DND-41 (cell line): ENCODE measurements at regions not wholly inside any gene's neighbourhood (a gene's known extent, or its start where the extent isn't known, plus 50 kb on each side); places are given as distances from the start of the nearest gene placed in this dataset.
"Not testable (repeated sequence)": the region's sequence is repeated elsewhere in the genome, so short reads cannot be mapped to it uniquely, and the experiment has no call there.

Source experiments
- ATAC-seq: fragments of 200-7000 bp; cut with Tn5 transposase; 3 replicates; pipeline ENCODE4 v1.9.1; 2021; ENCODE audit warnings: low read depth; ENCODE audit not compliant: insufficient read depth
- DNase-seq: peaks from one replicate; pipeline ENCODE4 v3.0.0-alpha.2; 2020
- H2AFZ ChIP-seq: 2 replicates; pipeline ENCODE4 v1.6.0; 2012; ENCODE audit warnings: low read depth, low read length
- H3K27ac ChIP-seq: 2 replicates; pipeline ENCODE4 v1.5.1; 2012; ENCODE audit warnings: low read length, inconsistent platforms
- H3K27me3 ChIP-seq: fragments of 200-600 bp; sonication (generic); 2 replicates; pipeline ENCODE4 v1.6.0; 2012; ENCODE audit warnings: low read length, mild to moderate bottlenecking, inconsistent platforms; ENCODE audit not compliant: insufficient read depth, poor library complexity
- H3K36me3 ChIP-seq: 2 replicates; pipeline ENCODE4 v1.5.1; 2012; ENCODE audit warnings: low read length, inconsistent platforms; ENCODE audit not compliant: insufficient read depth
- H3K4me1 ChIP-seq: 2 replicates; pipeline ENCODE4 v1.5.1; 2012; ENCODE audit warnings: mild to moderate bottlenecking, low read length; ENCODE audit not compliant: insufficient read depth
- H3K4me2 ChIP-seq: 2 replicates; pipeline ENCODE4 v1.6.0; 2012; ENCODE audit warnings: mild to moderate bottlenecking, moderate library complexity, low read length, inconsistent platforms; ENCODE audit not compliant: insufficient read depth
- H3K4me3 ChIP-seq, 2 experiments: fragments of 200-600 bp in 1 of 2; shearing (Covaris generic) in 1 of 2; 2 replicates each; pipeline ENCODE4 v1.5.1; 2012 to 2016; ENCODE audit warnings: inconsistent platforms in 2 of 2, low read length in 2 of 2, mild to moderate bottlenecking in 2 of 2, low read depth in 1 of 2, moderate library complexity in 1 of 2
- H3K79me2 ChIP-seq: 2 replicates; pipeline ENCODE4 v1.6.0; 2012; ENCODE audit warnings: low read length, inconsistent platforms; ENCODE audit not compliant: insufficient read depth
- H3K9ac ChIP-seq: 2 replicates; pipeline ENCODE4 v1.6.0; 2012; ENCODE audit warnings: low read depth, mild to moderate bottlenecking, inconsistent platforms, low read length, moderate library complexity
- H3K9me3 ChIP-seq: 2 replicates; pipeline ENCODE4 v1.5.1; 2012; ENCODE audit warnings: low read length, moderate library complexity, mild to moderate bottlenecking, inconsistent platforms; ENCODE audit not compliant: insufficient read depth, severe bottlenecking
- H4K20me1 ChIP-seq: 2 replicates; pipeline ENCODE4 v1.6.0; 2012; ENCODE audit warnings: low read length; ENCODE audit not compliant: insufficient read depth
- CTCF ChIP-seq: IDR thresholded peaks from 2 replicates; pipeline ENCODE4 v1.5.1; 2012; ENCODE audit warnings: borderline replicate concordance, low read length, moderate library complexity, mild to moderate bottlenecking; ENCODE audit not compliant: poor library complexity, severe bottlenecking; ENCODE audit errors: extremely low read depth
- EZH2 ChIP-seq: IDR thresholded peaks from 3 replicates; pipeline ENCODE4 v1.6.1; 2012; ENCODE audit warnings: borderline replicate concordance, low read depth, mild to moderate bottlenecking, moderate library complexity, low read length, inconsistent platforms; ENCODE audit not compliant: severe bottlenecking

- not testable (repeated sequence) for H3K9ac ChIP-seq, H4K20me1 ChIP-seq, H3K4me3 ChIP-seq, H3K27ac ChIP-seq, DNase-seq, H3K4me2 ChIP-seq, H2AFZ ChIP-seq, H3K4me1 ChIP-seq, H3K27me3 ChIP-seq, H3K36me3 ChIP-seq, H3K9me3 ChIP-seq, ATAC-seq, H3K79me2 ChIP-seq
Measured at GRCh38 chr4:67300497-67301185, 244.7 kb downstream of the CENPC start.

- TF ChIP-seq CTCF = no peak
- TF ChIP-seq EZH2 = no peak
- Histone ChIP-seq H3K9me3 (no peaks in the 10 kb centered on the region), H2AFZ (no peak overlapping the region), H3K27ac (no peak overlapping the region), H3K4me1 (no peaks in the 10 kb centered on the region), H3K4me2 (no peak overlapping the region), H3K36me3 (no peaks in the 10 kb centered on the region), H4K20me1 (no peaks in the 10 kb centered on the region), H3K27me3 (no peaks in the 10 kb centered on the region), H3K4me3 (no peak overlapping the region), H3K9ac (no peak overlapping the region), H3K79me2 (no peaks in the 10 kb centered on the region)
- no peak for ATAC-seq
- no peak for DNase-seq
Measured at GRCh38 chr4:67292636-67293035, 252.7 kb downstream of the CENPC start.

- no peak overlapping the region for H3K4me2 ChIP-seq
- H3K36me3 ChIP-seq = no peaks in the 10 kb centered on the region
- TF ChIP-seq EZH2 (no peak), CTCF (no peak)
- no peaks in the 10 kb centered on the region for H3K9me3 ChIP-seq
- no peak overlapping the region for H3K27ac ChIP-seq
- peak overlapping the region; percentile 13; the same call in 1 of the 2 replicates for H2AFZ ChIP-seq
- H3K79me2 ChIP-seq = no peaks in the 10 kb centered on the region
- no peaks in the 10 kb centered on the region for H3K4me1 ChIP-seq
- no peaks in the 10 kb centered on the region for H4K20me1 ChIP-seq
- no peak overlapping the region for H3K4me3 ChIP-seq
- no peak for ATAC-seq
- DNase-seq = no peak
- H3K9ac ChIP-seq = no peak overlapping the region
- H3K27me3 ChIP-seq = no peaks in the 10 kb centered on the region
Measured at GRCh38 chr4:67292045-67292444, 253.3 kb downstream of the CENPC start.

GRCh38 chr4:67291644-67292043 lies 253.7 kb downstream of the CENPC start:
- DNase-seq = no peak
- H2AFZ ChIP-seq = peak overlapping the region; percentile 13; the same call in 1 of the 2 replicates
- TF ChIP-seq CTCF (no peak), EZH2 (no peak)

More at GRCh38 chr4:67291644-67292043, 253.7 kb downstream of the CENPC start:
- no peaks in the 10 kb centered on the region for H3K27me3 ChIP-seq
- H4K20me1 ChIP-seq = no peaks in the 10 kb centered on the region
- no peak overlapping the region for H3K9ac ChIP-seq
- no peak overlapping the region for H3K27ac ChIP-seq
- no peak overlapping the region for H3K4me3 ChIP-seq
- H3K79me2 ChIP-seq = no peaks in the 10 kb centered on the region
- H3K4me2 ChIP-seq = no peak overlapping the region
- no peaks in the 10 kb centered on the region for H3K4me1 ChIP-seq
- peak; percentile 44; the same call in 1 of the 3 replicates for ATAC-seq
- no peaks in the 10 kb centered on the region for H3K36me3 ChIP-seq
- no peaks in the 10 kb centered on the region for H3K9me3 ChIP-seq
